GM12874 (cell line): ENCODE measurements at regions not wholly inside any gene's neighbourhood (a gene's known extent, or its start where the extent isn't known, plus 50 kb on each side); places are given as distances from the start of the nearest gene placed in this dataset.

Source experiments
- TF ChIP-seq, protein P1 (sequence below): IDR thresholded peaks from 2 replicates; pipeline ENCODE4 v1.5.1; 2011; ENCODE audit warnings: low read depth, mild to moderate bottlenecking, control low read depth, low read length, moderate library complexity; ENCODE audit not compliant: insufficient read depth

DNA sequence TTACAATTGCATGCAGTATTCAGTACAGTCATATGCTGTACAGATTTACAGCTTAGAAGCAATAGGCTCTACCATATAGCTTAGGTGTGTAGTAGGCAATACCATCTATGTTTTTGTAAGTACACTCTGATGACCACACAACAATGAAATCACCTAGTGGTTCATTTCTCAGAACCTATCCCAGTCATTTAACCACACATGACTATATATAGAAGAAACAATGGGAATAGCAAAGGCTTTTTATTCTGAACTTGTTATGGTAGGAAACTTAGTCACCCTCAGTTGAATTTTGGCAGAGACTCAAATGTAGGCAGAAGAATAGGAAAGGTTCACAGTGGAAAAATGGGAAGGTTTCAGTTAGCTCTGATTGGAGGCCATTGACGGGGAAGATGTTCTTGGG lies 1075.1 kb upstream of the MIR17HG start:
- TF ChIP-seq, protein P1, sequence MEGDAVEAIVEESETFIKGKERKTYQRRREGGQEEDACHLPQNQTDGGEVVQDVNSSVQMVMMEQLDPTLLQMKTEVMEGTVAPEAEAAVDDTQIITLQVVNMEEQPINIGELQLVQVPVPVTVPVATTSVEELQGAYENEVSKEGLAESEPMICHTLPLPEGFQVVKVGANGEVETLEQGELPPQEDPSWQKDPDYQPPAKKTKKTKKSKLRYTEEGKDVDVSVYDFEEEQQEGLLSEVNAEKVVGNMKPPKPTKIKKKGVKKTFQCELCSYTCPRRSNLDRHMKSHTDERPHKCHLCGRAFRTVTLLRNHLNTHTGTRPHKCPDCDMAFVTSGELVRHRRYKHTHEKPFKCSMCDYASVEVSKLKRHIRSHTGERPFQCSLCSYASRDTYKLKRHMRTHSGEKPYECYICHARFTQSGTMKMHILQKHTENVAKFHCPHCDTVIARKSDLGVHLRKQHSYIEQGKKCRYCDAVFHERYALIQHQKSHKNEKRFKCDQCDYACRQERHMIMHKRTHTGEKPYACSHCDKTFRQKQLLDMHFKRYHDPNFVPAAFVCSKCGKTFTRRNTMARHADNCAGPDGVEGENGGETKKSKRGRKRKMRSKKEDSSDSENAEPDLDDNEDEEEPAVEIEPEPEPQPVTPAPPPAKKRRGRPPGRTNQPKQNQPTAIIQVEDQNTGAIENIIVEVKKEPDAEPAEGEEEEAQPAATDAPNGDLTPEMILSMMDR: no peak

DNA sequence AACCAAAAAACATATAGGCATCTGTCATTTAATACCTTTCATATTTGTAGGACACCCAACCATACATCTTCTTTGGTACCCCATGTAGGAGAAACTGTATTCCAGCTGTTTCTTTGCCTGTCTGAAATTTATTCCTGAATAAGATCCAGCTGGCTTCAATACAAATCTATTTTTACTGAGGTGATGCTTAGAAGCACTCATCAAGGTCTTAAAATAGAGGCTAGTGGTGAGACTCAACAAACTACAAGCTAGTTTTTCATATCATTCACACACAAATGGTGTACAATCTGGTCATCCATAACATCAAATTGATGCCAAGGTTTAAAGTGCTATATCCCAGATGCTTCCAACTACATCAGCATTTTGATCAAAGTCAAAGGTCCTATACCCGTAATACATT lies 1071.3 kb upstream of the MIR17HG start:
- TF ChIP-seq, protein P1: no peak

DNA sequence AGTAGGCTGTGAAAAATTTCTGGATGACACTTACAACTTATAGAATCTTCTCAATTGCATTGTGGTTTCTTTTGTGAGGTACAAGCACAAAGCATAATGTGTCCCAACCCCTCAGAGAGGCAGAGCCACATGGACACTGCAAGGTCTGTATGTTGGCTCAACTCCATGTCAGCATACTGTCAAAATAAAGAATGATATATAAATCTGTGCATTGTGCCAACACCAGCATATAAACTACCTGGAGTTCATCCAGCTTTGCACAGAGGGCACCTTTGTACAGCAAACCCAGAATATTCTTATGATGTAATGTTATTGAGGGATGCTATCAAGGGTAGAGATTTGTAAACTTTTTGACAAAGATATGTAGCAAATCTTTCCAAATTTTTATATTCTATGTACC lies 1065.8 kb upstream of the MIR17HG start:
- TF ChIP-seq, protein P1: no peak

DNA sequence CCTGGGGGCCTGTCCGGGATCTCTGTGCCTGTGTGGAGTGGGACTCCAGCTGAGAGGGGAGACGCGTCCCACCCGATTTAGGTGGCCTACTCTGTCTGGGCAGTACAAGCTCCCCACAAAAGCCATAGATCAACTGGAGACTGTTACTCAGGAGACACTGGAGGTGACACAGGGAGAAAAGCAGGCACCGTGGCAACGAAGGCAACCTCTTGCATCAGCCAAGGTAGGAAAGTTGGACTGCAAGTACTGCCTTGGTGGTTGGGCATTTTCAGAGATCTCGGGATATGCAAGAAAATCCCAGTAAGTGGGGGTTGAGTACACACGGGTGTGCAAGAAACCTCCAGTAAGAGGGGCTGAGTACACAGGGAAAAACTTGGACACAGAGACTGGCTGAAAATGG lies 1060.0 kb upstream of the MIR17HG start:
- TF ChIP-seq, protein P1: no peak

DNA sequence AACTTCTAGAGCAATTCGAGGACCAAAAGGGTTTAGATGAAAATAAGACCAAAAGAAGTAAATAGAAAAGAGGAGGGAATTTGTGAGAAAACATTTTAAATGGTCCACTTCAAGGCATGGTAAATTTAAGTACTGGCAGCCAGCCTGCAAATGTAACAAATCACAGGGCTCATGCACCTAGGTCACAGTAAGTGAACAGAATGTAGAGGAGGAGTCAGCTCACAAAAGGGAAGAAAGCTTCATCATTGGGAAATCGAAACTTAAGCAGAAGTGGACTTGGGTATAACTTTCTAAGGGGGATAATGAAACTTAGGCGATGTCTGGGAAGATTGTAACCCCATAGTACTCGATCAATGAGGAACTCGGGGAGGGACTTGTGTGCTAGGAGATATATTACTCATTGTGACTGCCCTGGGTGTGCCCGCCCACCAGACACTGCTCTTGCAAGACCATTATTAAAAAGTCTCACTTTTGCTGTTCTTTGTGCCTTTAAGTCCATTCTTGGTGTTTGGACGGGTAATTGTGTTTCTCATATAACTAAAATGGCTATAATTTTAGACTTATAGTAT lies 1053.6 kb upstream of the MIR17HG start:
- TF ChIP-seq, protein P1: no peak

DNA sequence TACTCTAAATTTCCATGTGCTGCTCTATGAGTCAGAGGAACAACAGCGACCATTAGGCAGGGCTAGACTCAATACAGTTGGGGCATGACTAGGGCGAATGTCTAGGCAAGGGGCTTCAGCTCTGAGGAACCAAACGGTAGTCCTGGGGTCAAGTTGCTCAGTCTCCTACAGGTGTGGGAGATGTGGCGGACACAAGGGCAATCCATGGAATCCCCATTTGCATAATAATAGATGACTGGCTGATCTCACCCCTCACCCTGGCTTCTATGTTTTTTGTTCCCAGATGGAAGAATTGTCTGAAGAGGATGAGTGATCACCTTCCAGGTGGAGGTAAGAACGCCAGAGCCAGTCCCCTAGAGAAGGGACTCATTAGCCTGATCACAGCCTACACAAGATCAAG lies 1048.2 kb upstream of the MIR17HG start:
- TF ChIP-seq, protein P1: no peak

DNA sequence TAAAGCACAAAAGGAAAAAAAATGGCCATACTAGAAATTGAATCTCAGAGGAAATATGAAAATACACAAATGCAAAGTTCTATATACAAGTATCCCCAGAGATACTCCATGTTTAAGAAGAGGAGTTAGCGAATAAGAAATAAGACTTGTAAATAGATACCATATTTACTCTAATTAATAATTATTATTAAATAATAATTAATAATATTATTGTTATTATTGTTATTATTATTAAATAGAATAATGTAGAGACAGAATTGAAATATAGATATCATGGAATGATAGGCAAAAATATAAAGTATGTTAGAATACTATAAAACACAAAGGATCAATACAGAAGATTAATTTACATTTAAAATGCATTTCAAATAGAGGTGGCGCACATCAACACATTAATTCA lies 1047.5 kb upstream of the MIR17HG start:
- TF ChIP-seq, protein P1: no peak
